ENCODE measurements at regions not wholly inside any gene's neighbourhood (a gene's known extent, or its start where the extent isn't known, plus 50 kb on each side); places are given as distances from the start of the nearest gene placed in this dataset.
A peak's percentile ranks its signal among the peaks of the same experiment; 100 is the strongest.
"Not testable (repeated sequence)": the region's sequence is repeated elsewhere in the genome, so short reads cannot be mapped to it uniquely, and the experiment has no call there.

- DNase-seq (ENCODE audit: low spot score) = no peak
These were observed 342.1 kb upstream of the NRSN1 start for GRCh38 chr6:23783901-23784300.

- no peak for DNase-seq (ENCODE audit: low spot score)
These were observed 341.6 kb upstream of the NRSN1 start for GRCh38 chr6:23784301-23784919.

- no peak for DNase-seq (ENCODE audit: low spot score)
These were observed 335.3 kb upstream of the NRSN1 start for GRCh38 chr6:23790756-23791155.

GRCh38 chr6:23797041-23797440 is 329.0 kb upstream of the NRSN1 start:
- DNase-seq (ENCODE audit: low spot score) = no peak

- not testable (repeated sequence) for DNase-seq (ENCODE audit: low spot score)
These were observed 321.7 kb upstream of the NRSN1 start for GRCh38 chr6:23804289-23804688.

- DNase-seq (ENCODE audit: low spot score) = not testable (repeated sequence)
These were observed 304.9 kb upstream of the NRSN1 start for GRCh38 chr6:23821141-23821540.

GRCh38 chr6:23823421-23823820 is 302.6 kb upstream of the NRSN1 start:
- no peak for DNase-seq (ENCODE audit: low spot score)

- DNase-seq (ENCODE audit: low spot score) = no peak
These were observed 299.4 kb upstream of the NRSN1 start for GRCh38 chr6:23826572-23826971.

- DNase-seq (ENCODE audit: low spot score) = no peak
These were observed 297.2 kb upstream of the NRSN1 start for GRCh38 chr6:23828861-23829260.

- no peak for DNase-seq (ENCODE audit: low spot score)
These were observed 284.9 kb upstream of the NRSN1 start for GRCh38 chr6:23841116-23841515.

- DNase-seq (ENCODE audit: low spot score) = no peak
These were observed 283.3 kb upstream of the NRSN1 start for GRCh38 chr6:23842760-23843159.

- DNase-seq (ENCODE audit: low spot score) = no peak
These were observed 274.5 kb upstream of the NRSN1 start for GRCh38 chr6:23851522-23851921.

GRCh38 chr6:23853566-23854133 is 272.4 kb upstream of the NRSN1 start:
- not testable (repeated sequence) for DNase-seq (ENCODE audit: low spot score)

GRCh38 chr6:23854154-23854553 is 271.9 kb upstream of the NRSN1 start:
- not testable (repeated sequence) for DNase-seq (ENCODE audit: low spot score)

- DNase-seq (ENCODE audit: low spot score) = no peak
These were observed 270.4 kb upstream of the NRSN1 start for GRCh38 chr6:23855497-23856116.

GRCh38 chr6:23870496-23870895 is 255.5 kb upstream of the NRSN1 start:
- no peak for DNase-seq (ENCODE audit: low spot score)

- no peak for DNase-seq (ENCODE audit: low spot score)
These were observed 252.9 kb upstream of the NRSN1 start for GRCh38 chr6:23873161-23873560.

- DNase-seq (ENCODE audit: low spot score) = no peak
These were observed 251.0 kb upstream of the NRSN1 start for GRCh38 chr6:23875006-23875405.

GRCh38 chr6:23879816-23880215 is 246.2 kb upstream of the NRSN1 start:
- peak; percentile 28 for DNase-seq (ENCODE audit: low spot score)

GRCh38 chr6:23890543-23891227 is 235.3 kb upstream of the NRSN1 start:
- no peak for DNase-seq (ENCODE audit: low spot score)

GRCh38 chr6:23905133-23905815 is 220.7 kb upstream of the NRSN1 start:
- no peak for DNase-seq (ENCODE audit: low spot score)

GRCh38 chr6:23910420-23910819 is 215.6 kb upstream of the NRSN1 start:
- no peak for DNase-seq (ENCODE audit: low spot score)

GRCh38 chr6:23927935-23928334 is 198.1 kb upstream of the NRSN1 start:
- no peak for DNase-seq (ENCODE audit: low spot score)

Measured in D341Med (cell line).